NCI-H2081 treated with DMSO at 0.1 percent for 48 hours (cell line): ENCODE measurements at regions not wholly inside any gene's neighbourhood (a gene's known extent, or its start where the extent isn't known, plus 50 kb on each side); places are given as distances from the start of the nearest gene placed in this dataset.
"Not testable (repeated sequence)": the region's sequence is repeated elsewhere in the genome, so short reads cannot be mapped to it uniquely, and the experiment has no call there.

Experiments
- DNase-seq: peaks from one replicate; lab custom pipeline; 2025; lab: John Stamatoyannopoulos, UW

GRCh38 chr7:115558161-115558560, 472.4 kb downstream of the TFEC start:
- DNase-seq = no peak

GRCh38 chr7:115557296-115557695, 473.3 kb downstream of the TFEC start:
- not testable (repeated sequence) for DNase-seq

- DNase-seq = no peak
These were observed 477.8 kb downstream of the TFEC start for GRCh38 chr7:115552766-115553165.

GRCh38 chr7:115549910-115550309, 480.7 kb downstream of the TFEC start:
- DNase-seq = no peak

- DNase-seq = no peak
These were observed 481.8 kb downstream of the TFEC start for GRCh38 chr7:115548756-115549155.

- no peak for DNase-seq
These were observed 483.8 kb downstream of the TFEC start for GRCh38 chr7:115546790-115547189.

- DNase-seq = no peak
These were observed 496.8 kb downstream of the TFEC start for GRCh38 chr7:115533785-115534184.

- no peak for DNase-seq
These were observed 504.3 kb downstream of the TFEC start for GRCh38 chr7:115526278-115526677.

- no peak for DNase-seq
These were observed 508.4 kb downstream of the TFEC start for GRCh38 chr7:115522174-115522573.

- no peak for DNase-seq
These were observed 514.2 kb downstream of the TFEC start for GRCh38 chr7:115516341-115516740.

GRCh38 chr7:115511330-115511729, 519.2 kb downstream of the TFEC start:
- no peak for DNase-seq

- no peak for DNase-seq
These were observed 525.4 kb downstream of the TFEC start for GRCh38 chr7:115505136-115505535.

- no peak for DNase-seq
These were observed 530.6 kb downstream of the TFEC start for GRCh38 chr7:115499956-115500355.

- DNase-seq = no peak
These were observed 534.6 kb downstream of the TFEC start for GRCh38 chr7:115496006-115496405.

GRCh38 chr7:115494529-115495147, 535.9 kb downstream of the TFEC start:
- no peak for DNase-seq

- DNase-seq = no peak
These were observed 537.2 kb downstream of the TFEC start for GRCh38 chr7:115493381-115493780.

GRCh38 chr7:115491744-115492380, 538.7 kb downstream of the TFEC start:
- DNase-seq = peak; percentile 64

GRCh38 chr7:115479448-115479847, 551.1 kb downstream of the TFEC start:
- no peak for DNase-seq

GRCh38 chr7:115478426-115478825, 552.1 kb downstream of the TFEC start:
- no peak for DNase-seq

GRCh38 chr7:115477193-115477651, 553.3 kb downstream of the TFEC start:
- DNase-seq = no peak

GRCh38 chr7:115476671-115477181, 553.8 kb downstream of the TFEC start:
- peak; percentile 48 for DNase-seq

GRCh38 chr7:115475761-115476385, 554.0 kb downstream of the MDFIC start:
- DNase-seq = no peak

GRCh38 chr7:115475206-115475605, 553.3 kb downstream of the MDFIC start:
- DNase-seq = no peak
